ENCODE measurements at regions not wholly inside any gene's neighbourhood (a gene's known extent, or its start where the extent isn't known, plus 50 kb on each side); places are given as distances from the start of the nearest gene placed in this dataset.

DNA sequence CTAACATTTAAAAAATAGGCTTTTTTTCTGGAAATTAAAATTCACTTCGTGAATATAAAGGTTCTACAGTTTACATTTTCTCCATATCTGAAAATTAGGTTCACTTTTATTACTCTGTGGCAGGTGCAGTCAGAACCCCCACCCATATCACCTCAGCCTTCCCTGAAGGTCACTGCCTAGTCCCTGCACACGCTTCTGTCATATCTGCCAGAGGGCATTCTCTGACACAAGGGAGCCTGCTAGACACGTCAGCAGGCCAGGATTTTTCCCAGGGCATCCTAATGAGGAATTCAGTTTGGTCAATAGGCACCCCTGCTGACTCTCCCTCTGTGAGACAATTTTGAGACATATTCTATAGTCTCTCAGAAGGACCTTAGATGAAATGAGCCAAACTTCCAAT, 475.7 kb upstream of the PKDCC start:
- TF ChIP-seq, protein P1, sequence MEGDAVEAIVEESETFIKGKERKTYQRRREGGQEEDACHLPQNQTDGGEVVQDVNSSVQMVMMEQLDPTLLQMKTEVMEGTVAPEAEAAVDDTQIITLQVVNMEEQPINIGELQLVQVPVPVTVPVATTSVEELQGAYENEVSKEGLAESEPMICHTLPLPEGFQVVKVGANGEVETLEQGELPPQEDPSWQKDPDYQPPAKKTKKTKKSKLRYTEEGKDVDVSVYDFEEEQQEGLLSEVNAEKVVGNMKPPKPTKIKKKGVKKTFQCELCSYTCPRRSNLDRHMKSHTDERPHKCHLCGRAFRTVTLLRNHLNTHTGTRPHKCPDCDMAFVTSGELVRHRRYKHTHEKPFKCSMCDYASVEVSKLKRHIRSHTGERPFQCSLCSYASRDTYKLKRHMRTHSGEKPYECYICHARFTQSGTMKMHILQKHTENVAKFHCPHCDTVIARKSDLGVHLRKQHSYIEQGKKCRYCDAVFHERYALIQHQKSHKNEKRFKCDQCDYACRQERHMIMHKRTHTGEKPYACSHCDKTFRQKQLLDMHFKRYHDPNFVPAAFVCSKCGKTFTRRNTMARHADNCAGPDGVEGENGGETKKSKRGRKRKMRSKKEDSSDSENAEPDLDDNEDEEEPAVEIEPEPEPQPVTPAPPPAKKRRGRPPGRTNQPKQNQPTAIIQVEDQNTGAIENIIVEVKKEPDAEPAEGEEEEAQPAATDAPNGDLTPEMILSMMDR (IDR thresholded peaks at IDR 0.05; ENCODE audit: low read length), result no peak
- TF ChIP-seq EZH2 (optimal IDR thresholded peaks at IDR 0.05; ENCODE audit: low read depth, low read length) (no peak), EZH2phosphoT487 (IDR thresholded peaks at IDR 0.05; ENCODE audit: low read length) (no peak)

Data from MM.1S (cell line).